Heart right ventricle (tissue), 16 donors: ENCODE measurements at regions not wholly inside any gene's neighbourhood (a gene's known extent, or its start where the extent isn't known, plus 50 kb on each side); places are given as distances from the start of the nearest gene placed in this dataset.

Experiments
- ATAC-seq, 8 donors: fragments of 200-7000 bp; cut with Tn5 transposase; one replicate each; pipeline ENCODE4 v1.9.1; 2020; ENCODE audit warnings: mild to moderate bottlenecking in 8 of 8, moderate library complexity in 8 of 8, moderate number of reproducible peaks in 1 of 8
- DNase-seq, 2 donors: peaks; one replicate each; pipeline ENCODE4 v3.0.0-alpha.2; 2020
- H3K27ac ChIP-seq, 10 donors: fragments of 200-600 bp; sonication (generic) in 2 of 10; one replicate each; pipeline versions ENCODE4 v1.5.0 to v1.8.0; 2020 to 2022; ENCODE audit warnings: mild to moderate bottlenecking in 3 of 10
- H3K27me3 ChIP-seq, 7 donors: fragments of 200-600 bp; one replicate each; pipeline ENCODE4 v1.8.0; 2021 to 2022; ENCODE audit warnings: mild to moderate bottlenecking in 2 of 7
- H3K36me3 ChIP-seq, 9 donors: fragments of 200-600 bp; sonication (generic) in 1 of 9; one replicate each; pipeline versions ENCODE4 v1.5.0 to v1.8.0; 2020 to 2022; ENCODE audit warnings: mild to moderate bottlenecking in 2 of 9
- H3K4me1 ChIP-seq, 9 donors: fragments of 200-600 bp; sonication (generic) in 1 of 9; one replicate each; pipeline versions ENCODE4 v1.5.0 to v1.8.0; 2020 to 2022; ENCODE audit warnings: mild to moderate bottlenecking in 4 of 9
- H3K4me3 ChIP-seq, 10 donors: fragments of 200-600 bp; sonication (generic) in 2 of 10; one replicate each; pipeline versions ENCODE4 v1.5.0 to v1.8.0; 2020 to 2022; ENCODE audit warnings: mild to moderate bottlenecking in 7 of 10, moderate library complexity in 2 of 10
- H3K9me3 ChIP-seq, 11 donors: fragments of 200-600 bp in 10 of 11; sonication (generic) in 2 of 11; one replicate each; pipeline versions ENCODE4 v1.5.0 to v1.8.0; 2013 to 2022; ENCODE audit warnings: mild to moderate bottlenecking in 2 of 11, control low read depth in 1 of 11, moderate library complexity in 1 of 11
- CTCF ChIP-seq, 9 donors: fragments of 200-600 bp; sonication (generic) in 2 of 9; IDR thresholded peaks; one replicate each; pipeline versions ENCODE4 v1.5.0 to v1.8.0; 2021 to 2022; ENCODE audit warnings: antibody characterized with exemption in 9 of 9, mild to moderate bottlenecking in 5 of 9, moderate library complexity in 1 of 9
- WGBS, 2 donors: extraction: QIAGEN DNeasy Blood & Tissue Kit; methylation state at CpG; one replicate each; pipeline ENCODE4 v1.1.7; 2013; ENCODE audit warnings: inconsistent platforms in 1 of 2; 5-methylcytosine and 5-hydroxymethylcytosine counted together
- intact Hi-C, 10 donors: fragments of 100-400 bp; cut with DNase I; formaldehyde crosslinking; loops; one replicate each; pipeline versions ENCODE4 v1.11.1 to v1.14.2; 2022
- donor health status: Arrhythmogenic right ventricular cardiomyopathy.
- donor health status: ischemic (EF 13 %, LVEDD 7.1; RV severe dilation, severe dysfunction).
- donor health status: healthy with polysubstance abuse.
- donor health status: DM: no; HTN: yes; CAD: no.
- donor health status: DM: no; HTN: no; CAD: no.
- donor health status: ischemic (EF 25% LVEDD 6.9; RV normal size, moderate dysfunction).
- donor health status: ischemic (EF 25% LVEDD 5.7; RV mildly dilated, moderate dysfunction).
- donor health status: healthy.
- donor health status: DM: yes; HTN: yes; CAD: no.
- donor health status: Ischemic cardiomyopathy.
- donor health status: ischemic (EF 35%, LVEDD 5.7; RV mildly dilated, moderate dysfunction).
- donor health status: nonischemic (EF 11% LVEDD 7.7; RV severe dilation, severe dysfunction).
- donor health status: DM: yes; HTN: yes; CAD: no.
- donor health status: PGD.
- donor health status: ischemic (EF 29% LVEDD 5.4; RV normal size, mild dysfunction).
- donor health status: nonischemic (EF 23%, LVEDD 6.1; RV moderate dilation, normal function).

- WGBS, 2 donors: 68 to 70% methylated on average over 8 of the region's 8 CpGs
- Histone ChIP-seq H3K27me3 (peaks cover 0 to 42% (median 13%) of the 10 kb centered on the region in 7 donors), H3K9me3 (no peaks in the 10 kb centered on the region), H3K36me3 (no peaks in the 10 kb centered on the region), H3K27ac (no peak overlapping the region), H3K4me1 (no peaks in the 10 kb centered on the region), H3K4me3 (no peak overlapping the region)
- DNase-seq: no peak
- no peak for ATAC-seq
- TF ChIP-seq CTCF (IDR thresholded peaks at IDR 0.05): no peak
- intact Hi-C loops: no loop called here
Measured at GRCh38 chr3:10580426-10580825, 75.0 kb upstream of the ATP2B2 start.

GRCh38 chr3:10581251-10581650 is 75.9 kb upstream of the ATP2B2 start:
- H3K4me1 ChIP-seq: no peaks in the 10 kb centered on the region
- no peak overlapping the region for H3K27ac ChIP-seq
- no peaks in the 10 kb centered on the region for H3K9me3 ChIP-seq
- no peak for DNase-seq
- H3K36me3 ChIP-seq: no peaks in the 10 kb centered on the region
- no peak for ATAC-seq
- H3K27me3 ChIP-seq: peaks cover 0 to 42% (median 13%) of the 10 kb centered on the region in 7 donors
- no peak for TF ChIP-seq CTCF (IDR thresholded peaks at IDR 0.05)
- intact Hi-C loops: no loop called here
- no peak overlapping the region for H3K4me3 ChIP-seq
- 69 to 79% methylated on average over 5 of the region's 5 CpGs for WGBS, 2 donors

- no peak for TF ChIP-seq CTCF (IDR thresholded peaks at IDR 0.05)
- no peak for DNase-seq
- Histone ChIP-seq H3K4me3 (no peak overlapping the region), H3K9me3 (no peaks in the 10 kb centered on the region), H3K4me1 (no peaks in the 10 kb centered on the region), H3K27me3 (peaks cover 0 to 42% (median 13%) of the 10 kb centered on the region in 7 donors), H3K36me3 (no peaks in the 10 kb centered on the region), H3K27ac (no peak overlapping the region)
- no peak for ATAC-seq
- intact Hi-C loops: no loop called here
- WGBS, 2 donors: 84 to 86% methylated on average over 8 of the region's 8 CpGs
Measured at GRCh38 chr3:10581716-10582115, 76.3 kb upstream of the ATP2B2 start.

GRCh38 chr3:10582733-10583132 is 77.3 kb upstream of the ATP2B2 start:
- peaks cover 0 to 47% (median 13%) of the 10 kb centered on the region in 7 donors for H3K27me3 ChIP-seq
- H3K9me3 ChIP-seq: no peaks in the 10 kb centered on the region
- DNase-seq (no peak), ATAC-seq (no peak)
- WGBS, 2 donors: 70 to 79% methylated on average over 3 of the region's 3 CpGs
- H3K4me3 ChIP-seq: no peak overlapping the region
- H3K4me1 ChIP-seq: no peaks in the 10 kb centered on the region
- H3K36me3 ChIP-seq: no peaks in the 10 kb centered on the region
- intact Hi-C loops: no loop called here
- TF ChIP-seq CTCF (IDR thresholded peaks at IDR 0.05): no peak
- H3K27ac ChIP-seq: no peak overlapping the region
